ENCODE measurements at regions not wholly inside any gene's neighbourhood (a gene's known extent, or its start where the extent isn't known, plus 50 kb on each side); places are given as distances from the start of the nearest gene placed in this dataset.

- TF ChIP-seq, protein P1, sequence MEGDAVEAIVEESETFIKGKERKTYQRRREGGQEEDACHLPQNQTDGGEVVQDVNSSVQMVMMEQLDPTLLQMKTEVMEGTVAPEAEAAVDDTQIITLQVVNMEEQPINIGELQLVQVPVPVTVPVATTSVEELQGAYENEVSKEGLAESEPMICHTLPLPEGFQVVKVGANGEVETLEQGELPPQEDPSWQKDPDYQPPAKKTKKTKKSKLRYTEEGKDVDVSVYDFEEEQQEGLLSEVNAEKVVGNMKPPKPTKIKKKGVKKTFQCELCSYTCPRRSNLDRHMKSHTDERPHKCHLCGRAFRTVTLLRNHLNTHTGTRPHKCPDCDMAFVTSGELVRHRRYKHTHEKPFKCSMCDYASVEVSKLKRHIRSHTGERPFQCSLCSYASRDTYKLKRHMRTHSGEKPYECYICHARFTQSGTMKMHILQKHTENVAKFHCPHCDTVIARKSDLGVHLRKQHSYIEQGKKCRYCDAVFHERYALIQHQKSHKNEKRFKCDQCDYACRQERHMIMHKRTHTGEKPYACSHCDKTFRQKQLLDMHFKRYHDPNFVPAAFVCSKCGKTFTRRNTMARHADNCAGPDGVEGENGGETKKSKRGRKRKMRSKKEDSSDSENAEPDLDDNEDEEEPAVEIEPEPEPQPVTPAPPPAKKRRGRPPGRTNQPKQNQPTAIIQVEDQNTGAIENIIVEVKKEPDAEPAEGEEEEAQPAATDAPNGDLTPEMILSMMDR (IDR thresholded peaks at IDR 0.05; ENCODE audit: borderline replicate concordance, extremely low read depth, low read length, poor library complexity, severe bottlenecking): no peak
- no peak for TF ChIP-seq EZH2 (IDR thresholded peaks at IDR 0.05; ENCODE audit: borderline replicate concordance, low read depth, low read length, severe bottlenecking)
Observed at GRCh38 chr5:58207076-58207475, 252.8 kb downstream of the PLK2 start.
